ENCODE measurements at regions not wholly inside any gene's neighbourhood (a gene's known extent, or its start where the extent isn't known, plus 50 kb on each side); places are given as distances from the start of the nearest gene placed in this dataset.

- DNase-seq: no peak
These were observed 409.1 kb upstream of the KAZN start for GRCh38 chr1:14189381-14189780.

DNA sequence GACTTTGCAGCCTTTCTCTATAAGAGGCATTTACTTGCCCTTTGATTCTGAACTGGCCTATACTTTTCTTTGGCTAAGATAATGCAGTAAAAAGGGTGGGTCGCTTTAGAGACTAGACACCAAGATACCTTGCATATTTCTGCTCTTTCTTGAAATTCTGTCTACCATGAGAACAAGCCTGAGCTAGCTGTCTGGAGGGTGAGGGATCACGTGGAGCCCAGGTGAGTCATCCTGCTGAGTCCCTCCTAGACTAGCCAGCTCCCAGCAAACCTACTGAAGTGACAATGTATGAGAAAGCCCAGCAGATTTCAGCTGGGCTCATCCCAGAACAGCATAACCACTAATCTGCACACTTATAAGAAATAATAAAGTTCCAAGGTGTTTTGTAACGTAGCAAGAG is 408.0 kb upstream of the KAZN start:
- DNase-seq: no peak

- DNase-seq: no peak
These were observed 404.0 kb upstream of the KAZN start for GRCh38 chr1:14194511-14194910.

GRCh38 chr1:14205066-14205465 is 393.4 kb upstream of the KAZN start:
- DNase-seq: no peak

GRCh38 chr1:14215151-14215550 is 383.3 kb upstream of the KAZN start:
- DNase-seq: no peak

DNA sequence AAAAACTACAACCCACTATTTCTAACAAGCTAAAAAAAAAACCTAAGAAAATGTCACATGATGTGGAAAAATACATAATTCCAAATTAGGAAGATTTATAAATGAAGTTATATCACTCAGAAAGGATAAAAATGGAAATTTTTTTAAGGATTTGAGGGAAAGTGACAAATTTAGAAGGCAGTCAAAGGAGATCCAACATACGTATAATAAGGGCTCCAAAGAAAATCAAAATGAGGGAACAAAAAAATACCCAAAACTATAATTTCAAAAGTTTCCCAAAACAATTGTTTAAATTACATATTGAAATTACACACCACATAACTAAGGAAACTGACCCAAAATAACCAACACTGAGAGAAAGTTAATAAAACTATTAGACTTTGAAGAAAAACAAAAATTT is 381.1 kb upstream of the KAZN start:
- no peak for DNase-seq

DNA sequence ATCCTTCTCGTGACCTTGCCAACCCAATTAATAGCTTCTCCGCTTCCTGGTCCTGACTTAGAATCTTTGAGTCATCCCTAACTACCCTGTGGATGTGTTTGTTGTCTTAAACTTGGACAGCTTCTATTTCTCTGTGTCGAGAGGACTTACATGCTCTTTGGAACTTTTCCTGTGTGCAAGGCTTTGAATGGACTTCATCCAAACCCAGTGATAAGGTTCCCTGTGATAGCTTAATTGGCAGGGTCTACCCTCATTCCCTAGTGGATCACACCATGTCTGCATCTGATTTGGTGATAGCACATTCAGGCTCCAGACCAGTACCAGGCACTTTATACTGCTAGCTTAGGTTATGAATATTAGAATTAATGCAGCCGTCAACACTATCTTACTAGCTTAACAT is 378.2 kb upstream of the KAZN start:
- no peak for DNase-seq

DNA sequence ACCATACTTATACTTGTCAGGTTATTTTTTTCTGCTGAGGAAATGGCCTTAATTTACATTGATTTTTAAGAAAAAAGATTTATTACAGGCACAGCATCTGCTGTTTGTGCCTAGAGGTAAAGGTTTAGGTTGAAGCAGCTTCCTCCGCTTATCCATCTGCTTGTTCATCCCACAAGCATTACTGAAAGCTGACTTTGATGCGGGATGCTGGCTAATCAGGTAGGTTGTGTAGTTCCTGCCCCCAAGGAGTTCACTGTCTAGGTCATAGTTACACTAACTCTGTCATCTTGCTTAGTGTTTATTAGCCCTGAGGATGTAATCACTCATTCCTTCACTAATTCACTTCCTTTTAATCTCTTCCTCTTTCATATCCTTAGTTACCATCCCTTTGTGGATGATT is 377.7 kb upstream of the KAZN start:
- DNase-seq: no peak

DNA sequence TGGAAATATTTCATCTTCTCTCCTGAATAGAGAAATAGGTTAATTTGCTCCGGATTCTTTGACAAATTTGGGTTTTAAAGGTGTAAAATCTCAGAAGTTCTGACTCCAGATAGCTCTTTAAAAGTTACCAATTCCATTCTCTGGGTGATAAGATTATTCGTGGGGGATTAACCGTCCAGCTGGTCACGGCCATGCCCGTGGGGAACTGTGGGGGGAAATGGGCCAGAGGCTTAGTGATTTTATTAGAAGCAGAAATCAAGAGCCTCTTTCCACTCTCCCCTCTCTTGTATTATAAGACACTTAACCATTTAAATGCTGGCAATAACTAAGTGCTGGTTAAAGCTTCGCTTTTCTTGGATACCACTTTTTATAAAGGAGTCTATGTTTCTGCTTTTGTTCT is 376.4 kb upstream of the KAZN start:
- DNase-seq: no peak

GRCh38 chr1:14228677-14229076 is 369.8 kb upstream of the KAZN start:
- DNase-seq: no peak

DNA sequence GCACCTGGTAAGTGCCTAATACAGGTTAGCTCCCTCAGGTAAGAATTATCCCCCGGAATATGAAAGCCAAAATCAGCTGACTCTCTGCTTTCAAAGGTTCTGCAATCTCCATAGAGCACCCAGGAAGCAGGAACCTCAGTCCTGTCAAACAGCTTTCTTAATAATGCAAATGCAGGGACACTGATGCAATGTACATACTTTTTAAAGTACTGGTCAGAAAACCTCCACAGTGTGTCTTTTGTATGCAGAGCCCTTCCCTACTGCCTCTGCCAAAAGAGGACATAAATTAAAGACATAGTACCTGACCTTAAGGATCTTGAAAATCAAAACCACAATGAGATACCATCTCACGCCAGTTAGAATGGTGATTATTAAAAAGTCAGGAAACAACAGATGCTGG is 365.0 kb upstream of the KAZN start:
- DNase-seq: no peak

GRCh38 chr1:14236097-14236496 is 362.4 kb upstream of the KAZN start:
- no peak for DNase-seq

DNA sequence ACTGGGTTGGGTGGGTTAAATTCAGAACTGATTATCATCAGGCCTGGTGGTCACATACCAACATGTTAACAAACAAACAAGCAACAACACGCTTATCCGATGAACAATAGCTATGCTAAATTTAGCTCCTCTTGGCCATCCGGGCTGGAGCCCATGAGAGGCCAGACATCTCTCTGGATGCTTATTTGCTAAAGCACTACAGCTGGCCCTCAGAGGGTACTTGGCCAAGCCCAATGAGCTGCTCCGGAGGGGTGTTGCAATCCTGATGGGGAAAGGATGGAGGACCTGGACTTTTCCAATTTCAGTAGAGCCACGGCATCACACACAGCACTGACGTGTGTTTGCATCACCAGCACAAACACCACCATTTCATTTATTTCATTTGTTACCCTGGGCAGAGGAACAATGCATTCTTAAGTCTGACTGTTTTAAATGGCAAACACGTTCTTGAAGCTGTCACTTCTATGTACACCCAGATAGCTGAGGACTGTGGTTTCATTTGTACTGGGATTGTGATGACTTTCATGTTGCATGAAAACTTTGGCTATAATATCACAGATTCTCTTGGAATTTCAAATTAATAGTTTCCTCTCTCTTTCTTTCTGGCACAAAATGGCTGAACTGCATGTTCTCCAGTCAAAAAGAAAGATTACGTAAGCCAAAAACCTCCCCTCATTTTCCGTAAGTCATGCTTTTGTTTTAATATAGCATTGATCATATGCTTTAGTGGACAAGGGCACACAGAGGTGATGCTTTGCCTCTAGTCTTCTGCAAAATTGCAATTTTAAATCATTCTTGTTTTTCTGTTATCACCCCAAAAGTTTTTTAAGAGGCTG is 359.8 kb upstream of the KAZN start:
- no peak for DNase-seq

- DNase-seq: no peak
These were observed 358.2 kb upstream of the KAZN start for GRCh38 chr1:14240265-14240664.

- no peak for DNase-seq
These were observed 356.4 kb upstream of the KAZN start for GRCh38 chr1:14242123-14242522.

DNA sequence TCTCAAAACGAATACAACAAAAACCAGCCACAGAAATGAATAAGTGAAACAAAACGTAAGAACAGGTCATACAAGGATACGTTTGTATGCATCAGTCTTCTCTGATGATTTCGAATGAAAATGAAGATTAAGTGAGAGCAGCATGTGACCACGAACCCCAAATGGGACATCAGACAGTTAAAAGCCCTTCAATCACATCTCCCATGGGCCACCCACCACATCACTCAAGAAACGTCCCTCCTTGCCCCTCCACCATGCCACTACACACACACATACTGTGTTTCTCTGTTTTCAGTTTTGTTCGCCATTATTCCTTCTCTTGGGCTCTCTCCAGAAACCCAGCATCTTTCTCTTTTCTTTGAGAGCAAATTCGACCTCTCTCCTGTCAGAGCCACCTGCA is 355.6 kb upstream of the KAZN start:
- DNase-seq: no peak

DNA sequence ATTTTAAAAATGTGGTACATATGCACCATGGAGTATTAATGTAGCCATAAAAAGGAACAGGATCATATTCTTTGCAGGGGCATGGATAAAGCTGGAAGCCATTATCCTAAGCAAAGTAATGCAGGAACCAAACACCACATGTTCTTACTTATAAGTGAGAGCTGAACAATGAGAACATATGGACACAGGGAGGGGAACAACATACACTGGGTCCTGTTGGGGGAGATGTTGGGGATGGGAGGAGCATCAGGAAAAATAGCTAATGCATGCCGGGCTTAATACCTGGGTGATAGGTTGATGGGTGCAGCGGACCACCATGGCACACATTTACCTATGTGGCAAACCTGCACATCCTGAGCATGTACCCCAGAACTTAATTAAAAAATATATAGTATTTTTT is 352.5 kb upstream of the KAZN start:
- DNase-seq: no peak

DNA sequence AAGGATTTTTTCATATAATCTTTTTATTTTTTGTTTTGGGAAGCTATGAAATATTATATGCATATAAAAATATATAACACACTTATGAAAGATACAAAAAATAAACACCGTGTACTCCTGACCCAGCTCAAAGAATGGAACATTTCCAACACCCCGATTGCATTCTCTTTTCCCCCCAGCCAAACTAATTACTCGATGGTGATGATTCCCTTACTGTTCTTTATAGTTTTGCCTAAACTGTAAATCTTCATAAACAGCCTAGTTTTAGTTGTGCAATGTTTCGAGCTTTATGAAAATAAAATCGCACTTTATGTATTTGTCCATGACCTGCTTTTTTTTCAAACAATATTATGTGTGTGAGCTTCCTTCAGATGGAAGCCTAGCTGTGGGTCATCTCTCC is 352.0 kb upstream of the KAZN start:
- DNase-seq: no peak

DNA sequence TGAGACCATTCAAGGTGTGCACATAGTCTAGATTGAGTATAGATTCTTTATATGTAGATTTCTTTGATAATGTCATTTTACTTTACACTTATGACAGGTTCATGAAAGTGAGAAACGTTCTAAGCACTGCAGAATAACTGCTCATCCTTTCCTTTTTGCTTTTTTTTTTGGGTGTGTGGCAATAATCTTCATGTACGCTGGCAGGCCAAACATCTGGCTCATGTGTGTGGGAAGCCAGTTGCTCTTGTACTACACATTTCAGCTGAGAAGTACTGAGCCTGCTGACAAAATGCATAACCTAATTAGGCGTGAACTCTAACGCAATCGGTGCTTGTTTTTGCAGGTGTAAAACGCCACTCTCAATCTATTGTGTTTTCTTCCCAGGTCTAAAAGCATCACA is 350.8 kb upstream of the KAZN start:
- DNase-seq: no peak

- DNase-seq: no peak
These were observed 346.6 kb upstream of the KAZN start for GRCh38 chr1:14251871-14252270.

DNA sequence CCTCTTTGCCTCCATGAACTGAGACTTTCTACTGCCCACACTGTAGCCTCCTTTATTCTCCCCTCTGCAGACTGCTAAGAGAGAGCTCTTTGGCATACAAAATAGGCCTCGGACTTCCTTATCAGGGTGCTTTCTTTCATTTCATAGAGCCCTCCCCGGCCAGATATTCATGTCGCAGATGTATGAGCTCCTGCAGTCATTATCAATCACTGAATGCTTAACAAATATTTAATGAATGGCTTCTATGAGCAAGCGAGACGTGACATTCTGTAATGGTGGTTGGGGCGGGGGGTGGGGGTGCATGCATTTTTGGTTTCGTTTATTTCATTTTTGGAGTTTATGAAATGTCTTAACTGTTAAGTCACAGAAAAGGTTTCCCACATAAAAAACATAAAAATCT is 344.8 kb upstream of the KAZN start:
- DNase-seq: no peak

DNA sequence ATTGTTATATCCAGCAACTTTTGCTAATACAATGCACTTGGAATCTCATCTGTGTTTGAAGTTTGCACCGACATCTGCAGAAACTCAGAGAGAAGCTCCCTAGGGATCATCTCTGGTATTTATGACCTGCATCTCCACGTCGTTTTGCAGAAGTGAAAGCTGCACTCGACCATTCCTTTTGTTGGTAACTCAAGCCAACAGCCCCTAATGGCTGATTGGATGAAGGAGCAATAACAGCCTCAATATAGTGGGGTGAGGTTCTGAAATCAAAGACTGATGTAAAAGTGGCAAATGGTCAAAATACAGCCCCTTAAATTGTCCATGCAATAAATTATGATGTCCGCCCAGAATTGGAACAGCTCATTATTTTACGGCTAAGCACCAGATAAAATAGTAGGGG is 344.2 kb upstream of the KAZN start:
- DNase-seq: peak; percentile 54

DNA sequence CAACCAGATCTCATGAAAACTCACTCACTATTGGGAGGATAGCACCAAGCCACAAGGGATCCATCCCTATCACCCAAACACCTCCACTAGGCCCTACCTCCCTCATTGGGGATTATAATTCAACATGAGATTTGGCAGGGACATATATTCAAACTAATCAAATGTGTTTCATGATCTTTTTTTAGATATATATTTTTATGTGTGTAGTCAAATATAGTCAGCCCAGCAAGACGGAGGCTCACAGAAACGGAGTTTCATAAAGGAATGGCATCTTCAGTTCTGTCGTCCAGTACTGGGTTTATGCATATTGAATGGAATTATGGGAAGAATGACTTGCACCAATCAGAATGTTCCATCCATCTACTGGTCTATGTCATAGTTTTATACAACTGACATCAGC is 343.3 kb upstream of the KAZN start:
- no peak for DNase-seq

DNA sequence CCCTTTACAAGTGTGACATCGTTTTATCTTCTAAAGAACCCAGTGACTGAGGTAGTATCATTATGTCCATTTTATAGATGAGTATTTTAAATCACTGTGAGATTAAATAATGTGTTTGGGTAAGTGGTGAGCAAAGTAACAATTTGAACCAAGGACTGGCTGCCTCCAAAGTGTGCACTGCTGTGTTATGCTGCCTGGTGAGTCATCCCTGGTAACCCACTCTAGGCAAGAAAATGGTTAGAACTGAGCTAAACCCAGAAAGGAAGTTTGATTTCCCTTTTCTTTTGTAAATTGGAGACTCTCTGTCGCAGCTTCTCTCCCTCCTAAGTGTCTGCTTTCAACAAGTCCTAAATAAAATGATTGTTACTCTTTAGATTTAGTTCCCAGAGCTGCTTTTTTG is 342.8 kb upstream of the KAZN start:
- no peak for DNase-seq

Data from renal pelvis (tissue), 1 donor.